ENCODE measurements at regions not wholly inside any gene's neighbourhood (a gene's known extent, or its start where the extent isn't known, plus 50 kb on each side); places are given as distances from the start of the nearest gene placed in this dataset.

DNA sequence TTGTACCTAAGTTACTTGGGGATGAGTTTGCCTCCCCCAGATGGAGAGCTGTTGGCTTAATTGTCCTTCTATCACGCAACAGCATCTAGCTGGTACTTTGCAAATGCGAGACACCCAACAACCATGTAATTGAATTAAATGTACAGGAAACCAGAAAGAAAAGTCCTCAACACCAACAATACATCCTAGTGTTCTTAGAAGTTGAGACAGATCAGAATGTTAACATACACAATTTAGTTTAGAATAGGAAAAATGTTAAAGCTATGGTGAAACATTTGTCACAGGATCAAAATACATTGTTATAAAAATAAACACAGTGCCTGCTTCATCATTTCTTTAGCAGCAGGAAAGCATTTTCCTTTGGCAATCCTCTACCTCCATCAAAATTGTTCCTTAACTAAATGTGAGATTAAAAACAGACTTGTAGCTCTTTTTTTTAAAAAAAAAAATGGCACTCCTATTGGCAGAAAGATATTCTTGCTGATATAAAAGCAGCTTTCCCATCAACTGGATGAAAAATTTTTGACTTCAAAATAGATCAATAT is 163.1 kb upstream of the MID1 start:
- Histone ChIP-seq H3K14ac (ENCODE audit: low read length in 2 of 2) (no peak overlapping the region), H2AK5ac (ENCODE audit: low read length, severe bottlenecking) (no peak overlapping the region), H3K4me1 (ENCODE audit: control insufficient read depth, insufficient read depth, low read depth, low read length) (no peaks in the 10 kb centered on the region), H3K27me3 (ENCODE audit: control insufficient read depth in 1 of 2, insufficient read depth in 1 of 2, low read length in 2 of 2) (no peaks in the 10 kb centered on the region), H3K9me3 (ENCODE audit: control insufficient read depth, low read length) (no peaks in the 10 kb centered on the region), H4K8ac (ENCODE audit: low read length) (no peak overlapping the region), H2BK15ac (ENCODE audit: low read depth, poor library complexity, severe bottlenecking) (no peak overlapping the region), H3K18ac (ENCODE audit: low read depth in 1 of 2, low read length in 2 of 2) (no peak overlapping the region), H3K4ac (ENCODE audit: low read depth in 1 of 2, low read length in 2 of 2) (no peak overlapping the region), H3K27ac (ENCODE audit: low read length, poor library complexity, severe bottlenecking) (no peak overlapping the region), H3K9ac (ENCODE audit: low read length) (no peak overlapping the region), H3K36me3 (ENCODE audit: control insufficient read depth in 1 of 2, insufficient read depth in 2 of 2, low read depth in 1 of 2, low read length in 2 of 2) (no peaks in the 10 kb centered on the region), H3K79me1 (replicated peaks; ENCODE audit: low read length, poor library complexity, severe bottlenecking) (no peaks in the 10 kb centered on the region), H2AFZ (ENCODE audit: low read depth, low read length) (no peak overlapping the region), H3K4me3 (ENCODE audit: insufficient read depth in 1 of 2, low read depth in 1 of 2, low read length in 2 of 2) (no peak overlapping the region), H2BK12ac (ENCODE audit: low read length in 2 of 2) (no peak overlapping the region), H2BK120ac (ENCODE audit: low read depth, low read length) (no peak overlapping the region), H4K91ac (ENCODE audit: low read length) (no peak overlapping the region), H3K4me2 (ENCODE audit: low read length, poor library complexity, severe bottlenecking) (no peak overlapping the region), H3K23ac (ENCODE audit: low read length in 2 of 2) (no peak overlapping the region), H2BK5ac (ENCODE audit: low read depth, low read length, poor library complexity, severe bottlenecking) (no peak overlapping the region)
- no CpG with 5 or more reads among the region's 2 CpGs for WGBS
- no peak for DNase-seq

DNA sequence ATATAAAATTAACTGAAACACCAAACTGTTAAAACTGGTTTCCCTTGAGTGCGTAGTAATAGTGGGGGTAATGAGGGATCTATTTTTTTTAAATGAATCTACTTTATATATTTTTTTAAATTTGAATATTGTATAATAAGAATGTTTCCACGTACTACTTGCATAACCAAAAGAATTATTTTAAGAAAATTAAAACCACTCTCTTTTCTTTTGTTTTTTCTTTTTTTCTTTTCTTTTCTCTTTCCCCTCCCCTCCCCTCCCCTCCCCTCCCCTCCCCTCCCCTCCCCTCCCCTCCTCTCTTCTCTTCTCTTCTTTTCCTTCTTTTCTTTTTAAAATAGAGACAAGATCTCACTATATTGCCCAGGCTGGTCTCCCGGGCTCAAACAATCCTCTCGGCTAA is 166.9 kb upstream of the MID1 start:
- no peak overlapping the region for H2BK15ac ChIP-seq (ENCODE audit: low read depth, poor library complexity, severe bottlenecking)
- no peak overlapping the region for H2AFZ ChIP-seq (ENCODE audit: low read depth, low read length)
- no peak overlapping the region for H3K27ac ChIP-seq (ENCODE audit: low read length, poor library complexity, severe bottlenecking)
- no peaks in the 10 kb centered on the region for H3K36me3 ChIP-seq (ENCODE audit: control insufficient read depth in 1 of 2, insufficient read depth in 2 of 2, low read depth in 1 of 2, low read length in 2 of 2)
- no peak overlapping the region for H3K4me3 ChIP-seq (ENCODE audit: insufficient read depth in 1 of 2, low read depth in 1 of 2, low read length in 2 of 2)
- no peak overlapping the region for H3K14ac ChIP-seq (ENCODE audit: low read length in 2 of 2)
- H4K91ac ChIP-seq (ENCODE audit: low read length): no peak overlapping the region
- H3K9ac ChIP-seq (ENCODE audit: low read length): no peak overlapping the region
- no peak overlapping the region for H2BK5ac ChIP-seq (ENCODE audit: low read depth, low read length, poor library complexity, severe bottlenecking)
- H3K27me3 ChIP-seq (ENCODE audit: control insufficient read depth in 1 of 2, insufficient read depth in 1 of 2, low read length in 2 of 2): no peaks in the 10 kb centered on the region
- H4K8ac ChIP-seq (ENCODE audit: low read length): no peak overlapping the region
- no peaks in the 10 kb centered on the region for H3K79me1 ChIP-seq (replicated peaks; ENCODE audit: low read length, poor library complexity, severe bottlenecking)
- H2BK120ac ChIP-seq (ENCODE audit: low read depth, low read length): no peak overlapping the region
- H3K18ac ChIP-seq (ENCODE audit: low read depth in 1 of 2, low read length in 2 of 2): no peak overlapping the region
- H3K9me3 ChIP-seq (ENCODE audit: control insufficient read depth, low read length): no peaks in the 10 kb centered on the region
- H2AK5ac ChIP-seq (ENCODE audit: low read length, severe bottlenecking): no peak overlapping the region
- DNase-seq: no peak
- H3K4me1 ChIP-seq (ENCODE audit: control insufficient read depth, insufficient read depth, low read depth, low read length): no peaks in the 10 kb centered on the region
- no peak overlapping the region for H3K4ac ChIP-seq (ENCODE audit: low read depth in 1 of 2, low read length in 2 of 2)
- H2BK12ac ChIP-seq (ENCODE audit: low read length in 2 of 2): no peak overlapping the region
- H3K23ac ChIP-seq (ENCODE audit: low read length in 2 of 2): no peak overlapping the region
- H3K4me2 ChIP-seq (ENCODE audit: low read length, poor library complexity, severe bottlenecking): no peak overlapping the region
- WGBS: 100% methylated on average over 2 of the region's 4 CpGs

DNA sequence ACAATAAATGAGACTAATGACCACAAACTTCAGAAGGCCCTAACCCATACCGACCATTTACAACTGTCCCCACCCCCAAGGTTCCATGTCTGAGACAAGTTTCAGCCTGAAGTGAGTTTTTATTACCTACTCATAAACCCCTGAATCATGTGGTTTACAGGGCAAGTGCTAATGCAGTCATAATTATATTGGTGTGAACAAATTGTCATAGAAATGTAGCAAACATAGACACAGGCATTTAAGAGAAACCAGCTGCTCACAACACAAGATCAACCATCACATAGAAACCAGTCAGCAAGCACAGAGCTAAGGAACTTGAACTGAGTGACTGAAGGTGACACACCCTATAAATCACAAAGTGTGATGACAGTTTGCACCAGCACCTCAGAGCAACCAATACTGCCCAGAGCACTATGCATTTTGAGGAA is 173.8 kb upstream of the MID1 start:
- no peak overlapping the region for H2BK12ac ChIP-seq (ENCODE audit: low read length in 2 of 2)
- H3K9ac ChIP-seq (ENCODE audit: low read length): no peak overlapping the region
- no peaks in the 10 kb centered on the region for H3K79me1 ChIP-seq (replicated peaks; ENCODE audit: low read length, poor library complexity, severe bottlenecking)
- H3K4me1 ChIP-seq (ENCODE audit: control insufficient read depth, insufficient read depth, low read depth, low read length): no peaks in the 10 kb centered on the region
- H3K9me3 ChIP-seq (ENCODE audit: control insufficient read depth, low read length): no peaks in the 10 kb centered on the region
- H3K4me3 ChIP-seq (ENCODE audit: insufficient read depth in 1 of 2, low read depth in 1 of 2, low read length in 2 of 2): no peak overlapping the region
- H3K27me3 ChIP-seq (ENCODE audit: control insufficient read depth in 1 of 2, insufficient read depth in 1 of 2, low read length in 2 of 2): no peaks in the 10 kb centered on the region
- H2BK5ac ChIP-seq (ENCODE audit: low read depth, low read length, poor library complexity, severe bottlenecking): no peak overlapping the region
- H3K4me2 ChIP-seq (ENCODE audit: low read length, poor library complexity, severe bottlenecking): no peak overlapping the region
- no peak for DNase-seq
- no peak overlapping the region for H3K14ac ChIP-seq (ENCODE audit: low read length in 2 of 2)
- H2BK15ac ChIP-seq (ENCODE audit: low read depth, poor library complexity, severe bottlenecking): no peak overlapping the region
- H4K8ac ChIP-seq (ENCODE audit: low read length): no peak overlapping the region
- H3K23ac ChIP-seq (ENCODE audit: low read length in 2 of 2): no peak overlapping the region
- H2BK120ac ChIP-seq (ENCODE audit: low read depth, low read length): no peak overlapping the region
- no peak overlapping the region for H2AK5ac ChIP-seq (ENCODE audit: low read length, severe bottlenecking)
- H3K18ac ChIP-seq (ENCODE audit: low read depth in 1 of 2, low read length in 2 of 2): no peak overlapping the region
- no peaks in the 10 kb centered on the region for H3K36me3 ChIP-seq (ENCODE audit: control insufficient read depth in 1 of 2, insufficient read depth in 2 of 2, low read depth in 1 of 2, low read length in 2 of 2)
- H3K4ac ChIP-seq (ENCODE audit: low read depth in 1 of 2, low read length in 2 of 2): no peak overlapping the region
- no peak overlapping the region for H2AFZ ChIP-seq (ENCODE audit: low read depth, low read length)
- no peak overlapping the region for H4K91ac ChIP-seq (ENCODE audit: low read length)
- WGBS: no CpG with 5 or more reads among the region's 1 CpG
- no peak overlapping the region for H3K27ac ChIP-seq (ENCODE audit: low read length, poor library complexity, severe bottlenecking)

DNA sequence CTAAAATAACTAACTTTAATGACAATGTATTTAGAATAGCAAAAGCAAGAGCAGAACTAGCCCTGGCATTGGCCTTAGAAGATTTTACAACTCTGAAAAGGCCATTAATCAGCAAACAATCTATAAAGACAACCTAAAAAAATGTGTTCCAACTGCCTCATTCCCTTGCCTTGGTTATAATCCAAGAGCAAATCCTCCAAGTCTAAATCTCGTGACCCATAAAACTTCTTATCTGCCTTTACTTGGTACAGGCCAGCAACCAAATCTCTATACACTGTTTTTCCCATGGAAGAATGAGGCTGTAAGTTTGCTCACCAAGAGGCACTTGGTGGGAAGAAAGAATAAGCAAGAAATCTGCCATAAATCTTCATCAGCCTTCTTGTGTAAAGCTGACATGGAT is 175.3 kb upstream of the MID1 start:
- WGBS: no CpG with 5 or more reads among the region's 1 CpG

More for the DNA sequence above, 175.3 kb upstream of the MID1 start:
- H3K27ac ChIP-seq (ENCODE audit: low read length, poor library complexity, severe bottlenecking): no peak overlapping the region
- no peaks in the 10 kb centered on the region for H3K79me1 ChIP-seq (replicated peaks; ENCODE audit: low read length, poor library complexity, severe bottlenecking)
- no peaks in the 10 kb centered on the region for H3K4me1 ChIP-seq (ENCODE audit: control insufficient read depth, insufficient read depth, low read depth, low read length)
- H3K27me3 ChIP-seq (ENCODE audit: control insufficient read depth in 1 of 2, insufficient read depth in 1 of 2, low read length in 2 of 2): no peaks in the 10 kb centered on the region
- H3K9me3 ChIP-seq (ENCODE audit: control insufficient read depth, low read length): no peaks in the 10 kb centered on the region
- peak; percentile 45 for DNase-seq
- H4K91ac ChIP-seq (ENCODE audit: low read length): no peak overlapping the region
- H3K4ac ChIP-seq (ENCODE audit: low read depth in 1 of 2, low read length in 2 of 2): no peak overlapping the region
- H3K14ac ChIP-seq (ENCODE audit: low read length in 2 of 2): no peak overlapping the region
- no peak overlapping the region for H2BK15ac ChIP-seq (ENCODE audit: low read depth, poor library complexity, severe bottlenecking)
- H3K4me2 ChIP-seq (ENCODE audit: low read length, poor library complexity, severe bottlenecking): no peak overlapping the region
- H2AK5ac ChIP-seq (ENCODE audit: low read length, severe bottlenecking): no peak overlapping the region
- no peak overlapping the region for H2BK12ac ChIP-seq (ENCODE audit: low read length in 2 of 2)
- no peak overlapping the region for H2BK120ac ChIP-seq (ENCODE audit: low read depth, low read length)
- no peak overlapping the region for H2BK5ac ChIP-seq (ENCODE audit: low read depth, low read length, poor library complexity, severe bottlenecking)
- H3K36me3 ChIP-seq (ENCODE audit: control insufficient read depth in 1 of 2, insufficient read depth in 2 of 2, low read depth in 1 of 2, low read length in 2 of 2): no peaks in the 10 kb centered on the region
- H3K4me3 ChIP-seq (ENCODE audit: insufficient read depth in 1 of 2, low read depth in 1 of 2, low read length in 2 of 2): no peak overlapping the region
- no peak overlapping the region for H4K8ac ChIP-seq (ENCODE audit: low read length)
- H3K18ac ChIP-seq (ENCODE audit: low read depth in 1 of 2, low read length in 2 of 2): no peak overlapping the region
- no peak overlapping the region for H3K9ac ChIP-seq (ENCODE audit: low read length)
- no peak overlapping the region for H3K23ac ChIP-seq (ENCODE audit: low read length in 2 of 2)
- no peak overlapping the region for H2AFZ ChIP-seq (ENCODE audit: low read depth, low read length)
